Large intestine (tissue), 3 donors: ENCODE measurements at regions not wholly inside any gene's neighbourhood (a gene's known extent, or its start where the extent isn't known, plus 50 kb on each side); places are given as distances from the start of the nearest gene placed in this dataset.
"Not testable (repeated sequence)": the region's sequence is repeated elsewhere in the genome, so short reads cannot be mapped to it uniquely, and the experiment has no call there.

Source experiments
- DNase-seq, 2 donors: peaks; one replicate each; pipeline versions ENCODE4 v3.0.0 to v3.0.0-alpha.2; 2013
- H3K27ac ChIP-seq: one replicate; pipeline ENCODE4 v1.5.1; 2013; ENCODE audit warnings: low read length
- H3K27me3 ChIP-seq: 2 replicates; pipeline ENCODE4 v1.6.1; 2013; ENCODE audit warnings: low read length; ENCODE audit not compliant: control insufficient read depth, insufficient read depth
- H3K36me3 ChIP-seq: 2 replicates; pipeline ENCODE4 v1.6.1; 2013; ENCODE audit warnings: low read length; ENCODE audit not compliant: control insufficient read depth, insufficient read depth
- H3K4me1 ChIP-seq: one replicate; pipeline ENCODE4 v1.6.1; 2013; ENCODE audit warnings: low read length; ENCODE audit not compliant: control insufficient read depth, insufficient read depth
- H3K4me3 ChIP-seq: one replicate; pipeline ENCODE4 v1.5.1; 2013; ENCODE audit warnings: low read length
- H3K9me3 ChIP-seq: one replicate; pipeline ENCODE4 v1.6.1; 2013; ENCODE audit warnings: mild to moderate bottlenecking, low read depth, low read length, moderate library complexity; ENCODE audit not compliant: control insufficient read depth
- WGBS: methylation state at CpG from one replicate; pipeline ENCODE4 v1.1.5; 2013; ENCODE audit warnings: low lambda C conversion rate; ENCODE audit not compliant: insufficient coverage; 5-methylcytosine and 5-hydroxymethylcytosine counted together

DNA sequence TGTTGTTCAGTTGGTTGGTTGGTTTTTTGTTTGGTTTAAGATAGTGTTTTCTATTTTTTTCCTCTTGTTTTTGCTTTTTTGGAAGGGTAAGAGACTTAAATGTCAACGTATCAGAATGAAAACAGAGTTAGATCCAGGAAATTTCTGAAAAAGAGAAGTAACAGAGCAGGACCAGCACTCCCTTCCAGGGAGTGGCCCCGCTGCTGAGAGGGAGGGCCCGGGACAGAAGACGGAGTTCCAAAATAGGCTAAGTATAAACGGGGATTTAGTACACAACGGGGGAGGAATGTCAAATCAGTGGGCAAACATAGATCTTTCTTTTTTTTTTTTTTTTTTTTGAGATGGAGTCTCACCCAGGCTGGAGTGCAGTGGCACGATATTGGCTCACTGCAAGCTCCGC, 92.7 kb upstream of the RUFY1 start:
- Histone ChIP-seq H3K9me3 (peaks cover 4% of the 10 kb centered on the region), H3K4me3 (no peak overlapping the region), H3K4me1 (no peaks in the 10 kb centered on the region), H3K36me3 (no peaks in the 10 kb centered on the region), H3K27ac (no peak overlapping the region), H3K27me3 (no peaks in the 10 kb centered on the region)
- DNase-seq, result no peak
- 100% methylated on average over 1 of the region's 8 CpGs for WGBS

DNA sequence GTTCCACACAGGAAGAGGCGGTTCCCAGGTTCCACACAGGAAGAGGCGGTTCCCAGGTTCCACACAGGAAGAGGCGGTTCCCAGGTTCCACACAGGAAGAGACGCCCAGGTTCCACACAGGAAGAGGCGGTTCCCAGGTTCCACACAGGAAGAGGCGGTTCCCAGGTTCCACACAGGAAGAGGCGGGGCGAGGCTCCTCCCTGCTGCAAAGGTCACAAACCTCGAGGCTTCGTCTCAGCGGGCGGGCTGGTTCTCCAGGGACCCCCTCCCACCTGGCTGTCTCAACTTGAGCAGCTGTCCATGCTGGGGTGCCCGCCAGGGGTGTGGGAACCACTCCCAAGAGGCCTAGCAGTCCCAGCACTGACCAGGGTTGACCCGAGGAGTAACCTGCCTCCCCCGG, 94.3 kb upstream of the RUFY1 start:
- H3K4me3 ChIP-seq, H3K27ac ChIP-seq, H3K9me3 ChIP-seq, DNase-seq, H3K4me1 ChIP-seq, H3K36me3 ChIP-seq, H3K27me3 ChIP-seq: not testable (repeated sequence)
- no CpG with 5 or more reads among the region's 15 CpGs for WGBS

DNA sequence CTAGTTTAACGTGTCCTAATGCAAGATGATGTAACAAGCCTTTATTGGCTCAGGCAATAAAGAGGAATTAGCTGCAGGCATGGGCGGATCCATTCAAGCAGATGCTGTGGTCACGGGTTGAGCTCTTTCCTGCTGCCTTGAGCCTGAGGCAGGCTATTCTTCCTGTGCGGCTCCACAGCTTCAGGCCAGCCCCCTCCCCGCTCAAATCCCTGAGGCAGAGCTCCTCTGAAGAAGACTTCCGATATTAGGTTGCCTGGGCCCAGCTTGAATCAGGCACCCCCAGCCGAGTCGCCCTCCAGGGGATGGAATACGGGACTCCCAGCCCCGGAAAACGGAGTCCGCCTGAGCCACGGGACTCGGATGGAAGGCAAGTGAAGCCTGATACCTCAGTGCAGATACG, 95.0 kb upstream of the RUFY1 start:
- DNase-seq, result no peak
- H3K27me3 ChIP-seq, result no peaks in the 10 kb centered on the region
- no CpG with 5 or more reads among the region's 15 CpGs for WGBS
- H3K9me3 ChIP-seq, result peaks cover 4% of the 10 kb centered on the region
- H3K27ac ChIP-seq, result no peak overlapping the region
- H3K36me3 ChIP-seq, result no peaks in the 10 kb centered on the region
- H3K4me1 ChIP-seq, result no peaks in the 10 kb centered on the region
- H3K4me3 ChIP-seq, result no peak overlapping the region

DNA sequence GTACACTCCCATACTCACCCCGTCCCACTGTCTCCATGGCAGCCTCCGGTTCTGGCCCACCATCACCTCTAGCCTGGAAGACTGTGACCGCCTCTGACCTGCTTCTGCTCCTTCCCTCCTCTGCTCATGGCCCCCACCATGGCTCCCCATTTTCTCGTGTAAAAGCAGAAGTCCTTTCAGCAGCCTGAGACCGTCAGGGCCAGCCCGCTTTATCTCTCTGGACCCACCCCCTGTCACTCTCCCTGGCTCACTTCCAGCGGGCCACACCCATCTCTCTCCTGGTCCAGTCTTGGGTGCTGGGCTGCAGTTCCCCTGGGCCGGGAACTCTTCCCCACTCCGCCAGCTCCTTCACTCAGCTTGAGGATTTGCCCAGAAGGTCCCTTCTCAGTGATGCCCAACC, 96.0 kb upstream of the RUFY1 start:
- H3K4me1 ChIP-seq, result no peaks in the 10 kb centered on the region
- peaks cover 4% of the 10 kb centered on the region for H3K9me3 ChIP-seq
- no peak overlapping the region for H3K27ac ChIP-seq
- WGBS, result 60% methylated on average over 1 of the region's 9 CpGs
- DNase-seq, result no peak
- H3K27me3 ChIP-seq, result no peaks in the 10 kb centered on the region
- no peaks in the 10 kb centered on the region for H3K36me3 ChIP-seq
- no peak overlapping the region for H3K4me3 ChIP-seq

DNA sequence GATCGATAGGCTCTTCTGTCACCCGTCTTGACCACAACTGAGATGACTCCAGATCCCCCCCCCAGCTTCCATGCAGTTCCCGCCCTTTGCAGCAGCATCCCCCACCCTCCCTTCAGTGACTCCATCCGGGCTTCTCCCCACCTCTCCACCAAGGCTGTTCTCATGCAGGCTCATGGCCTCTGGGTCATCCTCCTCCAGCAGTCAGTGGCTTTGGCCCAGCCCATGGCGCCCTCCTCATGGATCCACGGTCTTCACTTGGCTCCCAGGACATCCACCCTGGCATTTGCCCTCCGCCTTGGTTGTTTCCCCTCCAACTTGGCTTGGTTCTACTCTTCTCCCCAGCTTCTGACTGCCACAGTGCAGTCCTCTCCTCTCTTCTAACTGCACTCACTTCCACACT, 96.7 kb upstream of the RUFY1 start:
- Histone ChIP-seq H3K27ac (no peak overlapping the region), H3K9me3 (peaks cover 4% of the 10 kb centered on the region), H3K36me3 (no peaks in the 10 kb centered on the region), H3K4me3 (no peak overlapping the region), H3K27me3 (no peaks in the 10 kb centered on the region), H3K4me1 (no peaks in the 10 kb centered on the region)
- 100% methylated on average over 1 of the region's 7 CpGs for WGBS
- no peak for DNase-seq

DNA sequence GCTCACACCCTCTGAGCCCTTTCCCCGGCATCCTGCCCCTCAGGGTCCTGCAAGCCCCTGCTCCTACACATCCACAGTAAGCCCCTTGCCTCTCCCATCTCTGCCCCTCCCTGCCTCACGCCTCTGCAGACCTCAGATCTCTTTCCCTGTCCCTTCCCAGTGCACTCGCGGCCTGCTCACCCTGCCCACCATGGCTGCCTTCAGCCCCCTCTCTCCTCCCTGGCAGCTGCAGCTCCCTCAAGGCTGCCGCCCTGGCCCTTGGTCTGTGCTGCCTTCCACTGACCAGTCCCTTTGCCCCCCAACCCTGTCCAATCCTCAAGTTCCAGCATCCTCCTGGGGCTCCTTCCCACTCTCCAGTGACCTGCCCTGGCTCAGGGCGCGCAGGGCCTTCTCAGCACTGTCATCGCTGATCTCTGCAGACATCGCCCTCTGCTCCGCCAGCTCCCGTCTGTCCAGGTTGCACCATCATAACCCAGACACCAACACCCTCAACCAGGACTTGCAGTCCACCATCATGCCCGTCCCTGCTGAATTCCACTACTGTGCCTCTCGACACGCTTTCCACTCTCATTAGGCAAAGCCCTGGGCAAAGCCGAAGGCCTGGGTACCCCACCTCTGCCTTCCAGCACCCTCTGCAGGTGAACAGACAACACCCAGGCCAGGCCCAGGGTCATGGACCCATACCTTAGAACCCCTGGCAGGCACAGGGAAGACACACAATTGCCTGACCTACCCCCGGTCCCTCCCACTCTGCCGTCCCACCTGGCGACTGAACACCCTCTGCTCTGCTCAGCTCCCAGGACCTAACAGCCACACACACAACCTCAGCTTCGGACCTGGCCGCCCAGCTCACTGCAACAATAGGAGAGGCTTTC, 97.8 kb upstream of the RUFY1 start:
- H3K27me3 ChIP-seq, result no peaks in the 10 kb centered on the region
- no peak overlapping the region for H3K4me3 ChIP-seq
- H3K9me3 ChIP-seq, result peaks cover 4% of the 10 kb centered on the region
- no peak for DNase-seq
- H3K36me3 ChIP-seq, result no peaks in the 10 kb centered on the region
- no CpG with 5 or more reads among the region's 20 CpGs for WGBS
- H3K4me1 ChIP-seq, result no peaks in the 10 kb centered on the region
- H3K27ac ChIP-seq, result no peak overlapping the region

DNA sequence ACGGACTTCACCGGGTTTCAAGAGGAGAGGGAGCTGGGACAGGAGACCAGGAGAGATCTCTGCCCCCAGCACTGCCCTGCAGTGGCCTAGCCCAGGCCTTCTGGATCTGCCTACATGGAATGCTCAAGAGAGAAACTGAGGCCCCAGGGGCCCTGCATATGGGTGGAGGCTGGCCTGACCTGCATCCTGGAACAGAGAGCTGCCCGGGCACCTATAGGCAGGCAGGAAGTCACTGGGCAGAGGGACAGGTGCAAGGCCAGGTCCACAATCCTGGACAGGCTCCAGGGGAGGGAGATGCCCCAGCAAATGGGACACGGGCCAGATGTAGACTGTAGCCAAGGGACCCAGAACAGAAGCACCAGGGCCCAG, 98.5 kb upstream of the RUFY1 start:
- no peak overlapping the region for H3K4me3 ChIP-seq
- no peak overlapping the region for H3K27ac ChIP-seq
- H3K27me3 ChIP-seq, result no peaks in the 10 kb centered on the region
- no peaks in the 10 kb centered on the region for H3K4me1 ChIP-seq
- no peak for DNase-seq
- H3K36me3 ChIP-seq, result no peaks in the 10 kb centered on the region
- 100% methylated on average over 2 of the region's 4 CpGs for WGBS
- H3K9me3 ChIP-seq, result peaks cover 4% of the 10 kb centered on the region

DNA sequence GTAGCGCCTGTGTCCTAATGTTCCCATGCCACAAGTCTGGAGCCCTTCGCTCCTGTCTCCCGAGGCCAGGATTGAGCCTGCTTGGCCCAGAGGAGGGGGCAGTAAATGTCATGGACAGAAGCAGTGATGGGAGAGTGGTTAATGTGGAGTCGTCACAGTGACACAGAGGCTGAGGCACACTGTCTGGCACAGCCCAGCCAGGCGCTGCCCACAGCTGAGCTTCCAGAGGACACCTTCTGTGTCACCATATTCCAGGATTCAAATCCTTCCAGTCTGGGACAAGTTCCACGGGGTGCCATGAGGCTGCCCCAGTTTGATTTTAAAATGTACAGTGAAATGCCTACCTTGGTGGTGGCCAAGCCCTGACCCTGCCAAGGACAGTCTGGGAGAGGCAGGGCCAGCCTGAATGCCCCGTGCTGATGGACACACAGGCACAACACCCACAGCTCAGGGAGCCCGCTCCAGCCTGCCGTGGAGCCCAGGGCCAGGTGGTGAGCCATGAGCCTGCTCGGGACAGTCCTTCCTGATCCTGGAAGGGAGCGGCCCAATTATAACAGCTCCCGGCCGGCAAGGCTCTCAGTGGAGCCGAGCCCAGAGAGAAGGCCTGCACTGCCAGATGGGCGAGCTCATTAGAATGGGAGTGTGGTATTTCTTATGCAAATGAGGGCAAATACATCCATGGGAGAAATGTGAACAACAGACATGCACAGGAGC, 99.1 kb upstream of the RUFY1 start:
- no peak for DNase-seq
- no CpG with 5 or more reads among the region's 15 CpGs for WGBS

DNA sequence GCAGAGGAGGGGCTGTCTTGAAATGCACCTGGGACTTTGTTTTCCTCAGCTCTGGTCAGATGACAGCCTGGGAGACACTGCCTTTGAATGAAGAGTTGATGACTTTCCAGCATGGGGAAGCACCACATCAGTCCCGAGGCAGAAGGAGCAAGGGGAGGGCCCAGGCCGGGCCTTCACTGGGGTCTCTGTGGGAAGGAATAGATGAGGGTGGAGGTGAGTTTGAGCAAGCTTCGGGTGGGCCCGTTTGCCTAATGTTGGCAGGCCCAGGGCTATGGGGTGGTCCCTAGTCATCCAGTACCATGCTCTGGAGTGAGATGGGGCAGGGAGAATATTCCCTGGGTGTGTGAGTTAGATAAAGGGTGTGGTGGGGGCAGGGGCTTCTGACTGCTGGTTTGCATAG, 100.4 kb upstream of the RUFY1 start:
- WGBS, result no CpG with 5 or more reads among the region's 4 CpGs
- H3K36me3 ChIP-seq, result not testable (repeated sequence)

More for the DNA sequence above, 99.1 kb upstream of the RUFY1 start:
- H3K4me3 ChIP-seq, result no peak overlapping the region
- no peaks in the 10 kb centered on the region for H3K27me3 ChIP-seq
- no peaks in the 10 kb centered on the region for H3K36me3 ChIP-seq
- H3K4me1 ChIP-seq, result no peaks in the 10 kb centered on the region
- H3K27ac ChIP-seq, result no peak overlapping the region
- peaks cover 4% of the 10 kb centered on the region for H3K9me3 ChIP-seq

DNA sequence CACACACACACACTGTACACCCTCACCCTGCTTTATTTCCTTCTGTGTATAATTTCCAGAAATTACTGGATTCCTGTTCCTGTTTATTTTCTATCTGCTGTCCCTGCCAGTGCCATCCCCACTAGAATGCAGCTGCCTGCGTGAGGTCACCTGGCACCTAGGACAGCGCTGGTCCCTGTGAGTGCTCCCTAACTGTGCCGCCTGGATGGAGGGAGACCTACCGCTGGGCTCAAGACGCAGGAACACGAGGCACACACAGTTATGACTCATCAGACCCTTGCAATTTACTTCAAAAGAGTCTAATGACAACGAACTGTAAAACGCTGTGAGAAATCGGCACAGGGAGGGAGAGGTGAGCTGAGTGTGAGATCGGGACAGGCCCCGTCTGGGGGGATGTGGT, 102.1 kb upstream of the RUFY1 start:
- not testable (repeated sequence) for H3K36me3 ChIP-seq, H3K9me3 ChIP-seq, H3K4me1 ChIP-seq, H3K27ac ChIP-seq, H3K27me3 ChIP-seq, H3K4me3 ChIP-seq, DNase-seq
- WGBS, result no CpG with 5 or more reads among the region's 11 CpGs

More for the DNA sequence above, 100.4 kb upstream of the RUFY1 start:
- H3K9me3 ChIP-seq, H3K27ac ChIP-seq, H3K4me1 ChIP-seq, DNase-seq, H3K27me3 ChIP-seq, H3K4me3 ChIP-seq: not testable (repeated sequence)
